Right lobe of liver (tissue), 4 donors: ENCODE measurements at regions not wholly inside any gene's neighbourhood (a gene's known extent, or its start where the extent isn't known, plus 50 kb on each side); places are given as distances from the start of the nearest gene placed in this dataset.

Experiments used
- POLR2A ChIP-seq: fragments of 450-650 bp; IDR thresholded peaks from one replicate; pipeline ENCODE4 v1.6.1; 2017; ENCODE audit warnings: antibody characterized with exemption, mild to moderate bottlenecking
- TF ChIP-seq, protein P1 (sequence below), 4 donors: fragments of 200-600 bp in 3 of 4; fragments of 450-650 bp in 1 of 4; IDR thresholded peaks; one replicate each; pipeline versions ENCODE4 v1.5.1 to v1.8.0; 2016 to 2022; ENCODE audit warnings: antibody characterized with exemption in 4 of 4, mild to moderate bottlenecking in 2 of 4
- donor health status: DM: no; HTN: no; CAD: no.
- donor health status: DM: no; HTN: no; CAD: no.
- donor health status: DM: no; HTN: yes; CAD: no.

DNA sequence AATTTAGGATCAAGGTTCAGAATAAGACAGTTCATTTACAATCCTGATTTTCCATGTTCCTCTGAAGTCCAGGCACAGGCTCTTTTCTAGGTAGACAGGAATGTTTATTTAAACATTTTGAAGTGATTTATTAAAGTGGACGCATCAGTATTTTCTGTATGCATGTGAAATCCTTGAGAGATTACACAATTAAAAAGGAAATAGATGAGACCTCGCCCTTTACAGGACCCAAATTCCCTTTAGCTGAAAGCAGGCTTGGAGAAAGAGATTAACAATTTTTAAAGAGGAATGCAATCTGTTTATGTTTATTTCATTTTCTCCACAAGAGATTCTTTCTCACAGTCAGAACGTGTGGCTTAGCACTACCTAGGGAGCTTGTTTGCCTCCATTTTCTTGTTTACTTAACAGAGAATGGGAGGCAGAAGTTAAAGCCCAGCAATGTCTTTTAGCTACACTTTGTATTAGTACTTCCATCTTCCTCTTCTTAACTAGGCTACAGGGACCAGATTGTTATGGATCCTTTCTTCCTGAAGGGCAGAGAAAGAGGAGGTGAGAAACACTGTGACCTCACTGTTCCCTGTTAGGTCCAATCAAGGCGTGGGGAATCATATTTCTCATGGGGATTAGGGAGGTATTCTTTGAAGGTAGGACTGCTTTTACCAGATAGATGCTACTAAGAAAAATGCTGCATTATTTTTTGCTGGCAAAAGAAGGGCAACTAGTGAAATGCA is 416.0 kb downstream of the SH3GL2 start:
- TF ChIP-seq, protein P1, sequence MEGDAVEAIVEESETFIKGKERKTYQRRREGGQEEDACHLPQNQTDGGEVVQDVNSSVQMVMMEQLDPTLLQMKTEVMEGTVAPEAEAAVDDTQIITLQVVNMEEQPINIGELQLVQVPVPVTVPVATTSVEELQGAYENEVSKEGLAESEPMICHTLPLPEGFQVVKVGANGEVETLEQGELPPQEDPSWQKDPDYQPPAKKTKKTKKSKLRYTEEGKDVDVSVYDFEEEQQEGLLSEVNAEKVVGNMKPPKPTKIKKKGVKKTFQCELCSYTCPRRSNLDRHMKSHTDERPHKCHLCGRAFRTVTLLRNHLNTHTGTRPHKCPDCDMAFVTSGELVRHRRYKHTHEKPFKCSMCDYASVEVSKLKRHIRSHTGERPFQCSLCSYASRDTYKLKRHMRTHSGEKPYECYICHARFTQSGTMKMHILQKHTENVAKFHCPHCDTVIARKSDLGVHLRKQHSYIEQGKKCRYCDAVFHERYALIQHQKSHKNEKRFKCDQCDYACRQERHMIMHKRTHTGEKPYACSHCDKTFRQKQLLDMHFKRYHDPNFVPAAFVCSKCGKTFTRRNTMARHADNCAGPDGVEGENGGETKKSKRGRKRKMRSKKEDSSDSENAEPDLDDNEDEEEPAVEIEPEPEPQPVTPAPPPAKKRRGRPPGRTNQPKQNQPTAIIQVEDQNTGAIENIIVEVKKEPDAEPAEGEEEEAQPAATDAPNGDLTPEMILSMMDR (IDR thresholded peaks at IDR 0.05): no peak
- TF ChIP-seq POLR2A: no peak
